Common myeloid progenitor, CD34-positive (primary cell): ENCODE measurements at regions not wholly inside any gene's neighbourhood (a gene's known extent, or its start where the extent isn't known, plus 50 kb on each side); places are given as distances from the start of the nearest gene placed in this dataset.
"Not testable (repeated sequence)": the region's sequence is repeated elsewhere in the genome, so short reads cannot be mapped to it uniquely, and the experiment has no call there.

Experiments
- CTCF ChIA-PET: fragments of 350-600 bp; sonication (Branson Sonifier 250); formaldehyde crosslinking; loops from one replicate; lab custom pipeline; 2021; ENCODE audit warnings: antibody characterized with exemption; lab: Charles Lee
- POLR2A ChIA-PET: fragments of 350-600 bp; sonication (Branson Sonifier 250); formaldehyde crosslinking; loops from one replicate; lab custom pipeline; 2021; ENCODE audit warnings: antibody characterized with exemption; lab: Charles Lee
- DNase-seq, 3 donors: peaks; one replicate each; pipeline versions ENCODE4 v3.0.0 to v3.0.0-alpha.2; 2013
- H3K27ac ChIP-seq, 2 experiments: 1 replicate in 1 of 2; 2 replicates in 1 of 2; pipeline ENCODE4 v1.7.0; 2013; ENCODE audit warnings: inconsistent platforms in 2 of 2, low read length in 2 of 2, mild to moderate bottlenecking in 2 of 2, low read depth in 1 of 2, moderate library complexity in 1 of 2; ENCODE audit not compliant: severe bottlenecking in 2 of 2, insufficient read depth in 1 of 2, poor library complexity in 1 of 2
- H3K27me3 ChIP-seq, 5 experiments: replicated peaks in 2 of 5; 1 replicate in 3 of 5; 2 replicates in 2 of 5; pipeline versions ENCODE4 v1.6.1 to v1.7.0; 2013; ENCODE audit warnings: low read length in 4 of 5, mild to moderate bottlenecking in 2 of 5, moderate library complexity in 2 of 5, inconsistent platforms in 1 of 5; ENCODE audit not compliant: insufficient read depth in 5 of 5, control insufficient read depth in 4 of 5
- H3K36me3 ChIP-seq, 4 experiments: 1 replicate in 2 of 4; 2 replicates in 2 of 4; pipeline versions ENCODE4 v1.6.1 to v1.7.0; 2013; ENCODE audit warnings: low read length in 3 of 4, control low read depth in 1 of 4, mild to moderate bottlenecking in 1 of 4; ENCODE audit not compliant: control insufficient read depth in 4 of 4, insufficient read depth in 4 of 4
- H3K4me1 ChIP-seq, 4 experiments: 1 replicate in 3 of 4; 2 replicates in 1 of 4; pipeline versions ENCODE4 v1.6.1 to v1.7.1; 2013; ENCODE audit warnings: low read length in 3 of 4, mild to moderate bottlenecking in 3 of 4, control low read depth in 1 of 4, inconsistent platforms in 1 of 4, moderate library complexity in 1 of 4; ENCODE audit not compliant: control insufficient read depth in 4 of 4, insufficient read depth in 4 of 4; ENCODE audit errors: control extremely low read depth in 1 of 4
- H3K4me3 ChIP-seq, 7 experiments: 1 replicate in 4 of 7; 2 replicates in 3 of 7; pipeline versions ENCODE4 v1.5.1 to v1.7.0; 2013; ENCODE audit warnings: mild to moderate bottlenecking in 7 of 7, low read length in 6 of 7, moderate library complexity in 6 of 7, inconsistent platforms in 2 of 7, low read depth in 2 of 7, control low read depth in 1 of 7; ENCODE audit not compliant: insufficient read depth in 4 of 7, control insufficient read depth in 1 of 7; ENCODE audit errors: extremely low read depth in 1 of 7
- H3K9me3 ChIP-seq, 5 experiments: 1 replicate in 4 of 5; 2 replicates in 1 of 5; pipeline versions ENCODE4 v1.6.1 to v1.7.1; 2013; ENCODE audit warnings: low read length in 4 of 5, mild to moderate bottlenecking in 2 of 5, inconsistent platforms in 1 of 5, low read depth in 1 of 5, moderate library complexity in 1 of 5; ENCODE audit not compliant: control insufficient read depth in 4 of 5, insufficient read depth in 2 of 5; ENCODE audit errors: control extremely low read depth in 1 of 5
- WGBS: methylation state at CpG from one replicate; pipeline ENCODE4 v1.1.5; 2013; ENCODE audit not compliant: insufficient coverage; 5-methylcytosine and 5-hydroxymethylcytosine counted together

GRCh38 chr9:138237099-138237498, 359.5 kb downstream of the CACNA1B start:
- CTCF ChIA-PET, DNase-seq, H3K27ac ChIP-seq, H3K4me1 ChIP-seq, H3K9me3 ChIP-seq, H3K27me3 ChIP-seq, H3K4me3 ChIP-seq, POLR2A ChIA-PET, H3K36me3 ChIP-seq: not testable (repeated sequence)
- WGBS = no CpG with 5 or more reads among the region's 2 CpGs

GRCh38 chr9:138282903-138283302, 405.3 kb downstream of the CACNA1B start:
- H3K27ac ChIP-seq, H3K4me3 ChIP-seq, DNase-seq, POLR2A ChIA-PET, H3K27me3 ChIP-seq, H3K9me3 ChIP-seq, H3K36me3 ChIP-seq, H3K4me1 ChIP-seq, CTCF ChIA-PET: not testable (repeated sequence)
- WGBS = no CpG with 5 or more reads among the region's 11 CpGs
